ENCODE measurements at regions not wholly inside any gene's neighbourhood (a gene's known extent, or its start where the extent isn't known, plus 50 kb on each side); places are given as distances from the start of the nearest gene placed in this dataset.
A peak's percentile ranks its signal among the peaks of the same experiment; 100 is the strongest.

DNA sequence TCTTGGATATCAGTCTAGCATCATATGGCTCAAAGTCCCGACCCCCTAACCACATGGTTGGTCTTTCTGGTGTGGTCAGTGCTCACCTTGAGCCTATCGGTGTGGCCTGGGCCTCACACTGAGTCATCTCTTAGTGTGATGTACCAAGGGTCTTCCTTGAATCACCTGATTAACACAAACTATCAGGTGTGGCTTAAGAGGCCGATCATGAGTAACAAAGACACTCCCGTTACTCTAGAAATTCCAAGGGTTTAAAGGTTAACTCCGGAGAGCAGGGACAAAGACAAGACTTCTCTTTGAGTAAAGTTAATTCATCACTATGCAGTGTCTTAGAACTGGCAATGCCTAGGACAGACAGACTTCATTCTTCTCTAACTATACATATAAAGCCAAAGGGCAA, 52.3 kb upstream of the ARMC3 start:
- Histone ChIP-seq H3K9ac (ENCODE audit: low read length) (no peak overlapping the region), H3K36me3 (ENCODE audit: control insufficient read depth, insufficient read depth, low read length) (no peaks in the 10 kb centered on the region), H3K27me3 (ENCODE audit: control insufficient read depth, insufficient read depth, low read length) (no peaks in the 10 kb centered on the region), H3K27ac (ENCODE audit: low read depth, low read length) (no peak overlapping the region), H3K4me3 (ENCODE audit: low read length) (no peak overlapping the region), H3K4me1 (ENCODE audit: control insufficient read depth, insufficient read depth, low read length) (no peaks in the 10 kb centered on the region)

GRCh38 chr10:22874189-22874854, 53.5 kb upstream of the ARMC3 start:
- no peaks in the 10 kb centered on the region for H3K4me1 ChIP-seq (ENCODE audit: control insufficient read depth, insufficient read depth, low read length)
- H3K36me3 ChIP-seq (ENCODE audit: control insufficient read depth, insufficient read depth, low read length) = no peaks in the 10 kb centered on the region
- H3K27ac ChIP-seq (ENCODE audit: low read depth, low read length) = no peak overlapping the region
- no peaks in the 10 kb centered on the region for H3K27me3 ChIP-seq (ENCODE audit: control insufficient read depth, insufficient read depth, low read length)
- H3K9ac ChIP-seq (ENCODE audit: low read length) = no peak overlapping the region
- no peak overlapping the region for H3K4me3 ChIP-seq (ENCODE audit: low read length)

DNA sequence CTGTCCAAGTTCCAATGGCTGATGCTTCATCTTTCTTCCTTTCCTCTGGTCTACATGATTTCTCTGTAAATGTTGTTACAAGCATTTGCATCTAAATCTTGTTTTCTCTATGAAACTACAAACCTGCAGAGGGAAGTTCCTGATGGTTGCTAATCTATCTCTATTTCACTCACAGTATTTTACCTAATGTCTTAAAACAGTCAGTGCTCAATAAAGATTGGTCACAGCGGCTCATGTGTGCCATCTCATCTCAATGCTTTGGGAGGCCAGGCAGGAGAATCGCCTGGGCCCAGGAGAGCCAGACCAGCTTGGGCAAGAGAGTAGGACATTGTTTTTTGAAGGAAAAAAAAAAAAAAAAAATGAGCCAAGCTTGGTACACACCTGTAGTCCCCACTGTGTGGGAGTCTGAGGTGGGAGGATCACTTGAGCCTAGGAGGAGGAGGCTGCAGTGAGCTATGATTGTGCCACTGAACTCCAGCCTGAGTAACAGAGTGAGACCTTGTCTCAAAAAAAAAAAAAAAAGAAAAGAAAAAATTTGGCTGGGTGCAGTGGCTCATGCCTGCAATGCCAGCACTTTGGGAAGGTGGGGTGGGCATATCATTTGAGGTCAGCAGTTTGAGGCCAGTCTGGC, 71.3 kb upstream of the ARMC3 start:
- Histone ChIP-seq H3K4me1 (ENCODE audit: control insufficient read depth, insufficient read depth, low read length) (no peaks in the 10 kb centered on the region), H3K36me3 (ENCODE audit: control insufficient read depth, insufficient read depth, low read length) (no peaks in the 10 kb centered on the region), H3K9ac (ENCODE audit: low read length) (no peak overlapping the region), H3K27ac (ENCODE audit: low read depth, low read length) (no peak overlapping the region), H3K4me3 (ENCODE audit: low read length) (no peak overlapping the region), H3K27me3 (ENCODE audit: control insufficient read depth, insufficient read depth, low read length) (no peaks in the 10 kb centered on the region)

DNA sequence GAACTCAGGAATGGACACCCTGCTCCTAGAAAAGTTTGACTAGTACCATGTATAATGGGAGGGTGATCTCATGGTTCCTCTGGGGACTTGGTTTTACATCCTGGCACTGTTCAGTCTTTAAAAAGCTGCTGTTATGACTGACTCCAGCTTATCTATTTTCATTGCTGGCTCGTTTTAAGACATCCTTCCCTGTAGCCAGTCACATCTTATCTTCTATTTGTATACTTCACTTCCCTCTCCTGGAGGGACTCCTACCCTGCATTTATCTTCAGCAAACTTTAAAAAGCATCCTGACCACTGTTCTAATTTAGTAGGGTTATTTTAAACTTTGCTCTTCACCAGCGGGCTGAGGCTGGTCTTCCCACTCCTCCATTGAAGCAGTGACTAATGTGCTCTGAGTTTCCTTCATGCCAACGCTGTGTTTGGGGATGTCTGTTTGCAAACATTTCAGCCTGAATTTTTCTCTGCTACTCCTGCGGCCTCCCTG, 72.9 kb upstream of the ARMC3 start:
- Histone ChIP-seq H3K4me1 (ENCODE audit: control insufficient read depth, insufficient read depth, low read length) (no peaks in the 10 kb centered on the region), H3K27me3 (ENCODE audit: control insufficient read depth, insufficient read depth, low read length) (no peaks in the 10 kb centered on the region), H3K36me3 (ENCODE audit: control insufficient read depth, insufficient read depth, low read length) (no peaks in the 10 kb centered on the region), H3K4me3 (ENCODE audit: low read length) (no peak overlapping the region), H3K9ac (ENCODE audit: low read length) (no peak overlapping the region), H3K27ac (ENCODE audit: low read depth, low read length) (no peak overlapping the region)

DNA sequence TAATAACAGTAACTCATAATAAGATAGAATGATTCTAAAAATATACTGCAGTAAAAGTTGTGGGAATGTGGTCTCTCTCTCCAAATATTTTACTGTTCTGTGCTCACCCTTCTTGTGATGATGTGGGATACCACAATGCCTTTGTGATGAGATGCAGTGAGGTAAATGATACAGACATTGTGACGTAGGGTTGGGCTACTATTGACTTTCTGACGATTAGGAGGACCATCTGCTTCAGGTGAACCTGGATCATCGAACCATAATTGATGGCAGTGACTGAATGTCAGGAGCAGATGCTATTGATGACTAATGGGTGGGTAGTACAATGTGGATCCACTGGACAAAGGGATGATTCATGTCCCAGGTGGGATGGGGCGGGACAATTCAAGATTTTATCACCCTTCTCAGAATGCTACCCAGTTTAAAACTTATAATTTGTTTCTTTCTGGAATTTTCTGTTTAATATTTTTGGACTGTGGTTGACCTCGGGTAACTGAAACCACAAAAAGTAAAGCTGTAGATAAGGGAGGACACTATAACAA, 73.9 kb upstream of the ARMC3 start:
- H3K9ac ChIP-seq (ENCODE audit: low read length) = no peak overlapping the region
- no peaks in the 10 kb centered on the region for H3K36me3 ChIP-seq (ENCODE audit: control insufficient read depth, insufficient read depth, low read length)
- H3K4me1 ChIP-seq (ENCODE audit: control insufficient read depth, insufficient read depth, low read length) = peaks cover 4% of the 10 kb centered on the region
- no peaks in the 10 kb centered on the region for H3K27me3 ChIP-seq (ENCODE audit: control insufficient read depth, insufficient read depth, low read length)
- H3K4me3 ChIP-seq (ENCODE audit: low read length) = no peak overlapping the region
- H3K27ac ChIP-seq (ENCODE audit: low read depth, low read length) = no peak overlapping the region

GRCh38 chr10:22852712-22853353, 75.0 kb upstream of the ARMC3 start:
- no peak overlapping the region for H3K27ac ChIP-seq (ENCODE audit: low read depth, low read length)

DNA sequence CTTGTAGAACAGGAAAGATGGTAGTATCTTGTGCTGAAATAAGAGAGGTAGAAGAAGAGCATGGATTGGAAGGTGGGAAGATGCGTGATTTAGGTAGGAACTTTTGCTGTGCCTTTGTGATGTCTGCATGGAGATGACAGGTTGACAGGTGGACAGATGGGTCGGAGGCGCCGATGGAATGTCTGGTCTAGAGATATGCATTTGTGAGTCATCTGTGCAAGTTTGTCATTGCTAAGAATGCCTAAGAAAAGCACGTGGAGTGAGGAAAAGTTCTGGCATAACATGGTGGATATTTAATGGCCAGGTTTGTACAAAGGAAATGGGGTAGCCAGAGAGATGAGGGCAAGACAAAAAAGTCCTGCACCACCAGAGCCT, 76.0 kb upstream of the ARMC3 start:
- Histone ChIP-seq H3K27me3 (ENCODE audit: control insufficient read depth, insufficient read depth, low read length) (no peaks in the 10 kb centered on the region), H3K4me3 (ENCODE audit: low read length) (no peak overlapping the region), H3K36me3 (ENCODE audit: control insufficient read depth, insufficient read depth, low read length) (no peaks in the 10 kb centered on the region), H3K27ac (ENCODE audit: low read depth, low read length) (no peak overlapping the region), H3K9ac (ENCODE audit: low read length) (no peak overlapping the region), H3K4me1 (ENCODE audit: control insufficient read depth, insufficient read depth, low read length) (peaks cover 5% of the 10 kb centered on the region)

More at GRCh38 chr10:22852712-22853353, 75.0 kb upstream of the ARMC3 start:
- H3K4me1 ChIP-seq (ENCODE audit: control insufficient read depth, insufficient read depth, low read length) = peaks cover 5% of the 10 kb centered on the region
- no peaks in the 10 kb centered on the region for H3K36me3 ChIP-seq (ENCODE audit: control insufficient read depth, insufficient read depth, low read length)
- H3K9ac ChIP-seq (ENCODE audit: low read length) = no peak overlapping the region
- no peaks in the 10 kb centered on the region for H3K27me3 ChIP-seq (ENCODE audit: control insufficient read depth, insufficient read depth, low read length)
- no peak overlapping the region for H3K4me3 ChIP-seq (ENCODE audit: low read length)

GRCh38 chr10:22850541-22850940, 77.3 kb upstream of the ARMC3 start:
- H3K4me1 ChIP-seq (ENCODE audit: control insufficient read depth, insufficient read depth, low read length) = peaks cover 5% of the 10 kb centered on the region
- no peak overlapping the region for H3K4me3 ChIP-seq (ENCODE audit: low read length)
- H3K9ac ChIP-seq (ENCODE audit: low read length) = no peak overlapping the region
- H3K27me3 ChIP-seq (ENCODE audit: control insufficient read depth, insufficient read depth, low read length) = no peaks in the 10 kb centered on the region
- H3K27ac ChIP-seq (ENCODE audit: low read depth, low read length) = no peak overlapping the region
- H3K36me3 ChIP-seq (ENCODE audit: control insufficient read depth, insufficient read depth, low read length) = no peaks in the 10 kb centered on the region

GRCh38 chr10:22849077-22849805, 78.6 kb upstream of the ARMC3 start:
- Histone ChIP-seq H3K4me1 (ENCODE audit: control insufficient read depth, insufficient read depth, low read length) (peaks cover 5% of the 10 kb centered on the region), H3K9ac (ENCODE audit: low read length) (no peak overlapping the region), H3K4me3 (ENCODE audit: low read length) (peak overlapping the region; percentile 19), H3K27me3 (ENCODE audit: control insufficient read depth, insufficient read depth, low read length) (no peaks in the 10 kb centered on the region), H3K36me3 (ENCODE audit: control insufficient read depth, insufficient read depth, low read length) (no peaks in the 10 kb centered on the region), H3K27ac (ENCODE audit: low read depth, low read length) (peak overlapping the region; percentile 54)

- no peaks in the 10 kb centered on the region for H3K27me3 ChIP-seq (ENCODE audit: control insufficient read depth, insufficient read depth, low read length)
- H3K27ac ChIP-seq (ENCODE audit: low read depth, low read length) = no peak overlapping the region
- peaks cover 5% of the 10 kb centered on the region for H3K4me1 ChIP-seq (ENCODE audit: control insufficient read depth, insufficient read depth, low read length)
- H3K36me3 ChIP-seq (ENCODE audit: control insufficient read depth, insufficient read depth, low read length) = no peaks in the 10 kb centered on the region
- H3K9ac ChIP-seq (ENCODE audit: low read length) = no peak overlapping the region
- no peak overlapping the region for H3K4me3 ChIP-seq (ENCODE audit: low read length)
Measured at GRCh38 chr10:22848509-22848908, 79.3 kb upstream of the ARMC3 start.

DNA sequence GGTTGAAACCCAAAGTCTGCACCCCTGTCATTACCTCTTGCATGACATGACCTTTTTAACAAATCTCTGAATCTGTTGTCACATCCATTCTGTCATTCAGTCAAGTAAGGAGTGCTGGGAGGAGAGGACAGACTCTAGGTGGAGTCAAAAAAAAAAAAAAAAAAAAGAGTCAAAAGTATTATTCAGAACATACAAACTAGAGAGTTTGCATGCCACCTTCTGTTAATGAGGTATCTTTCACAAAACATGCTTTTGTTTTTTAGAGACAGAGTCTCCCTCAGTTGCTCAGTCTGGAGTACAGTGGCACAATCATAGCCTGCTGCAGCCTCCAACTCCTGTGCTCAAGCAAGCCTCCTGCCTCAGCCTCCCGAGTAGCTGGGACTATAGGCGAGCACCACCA, 81.6 kb upstream of the ARMC3 start:
- Histone ChIP-seq H3K36me3 (ENCODE audit: control insufficient read depth, insufficient read depth, low read length) (no peaks in the 10 kb centered on the region), H3K27ac (ENCODE audit: low read depth, low read length) (no peak overlapping the region), H3K9ac (ENCODE audit: low read length) (no peak overlapping the region), H3K27me3 (ENCODE audit: control insufficient read depth, insufficient read depth, low read length) (no peaks in the 10 kb centered on the region), H3K4me3 (ENCODE audit: low read length) (no peak overlapping the region), H3K4me1 (ENCODE audit: control insufficient read depth, insufficient read depth, low read length) (peaks cover 5% of the 10 kb centered on the region)

- Histone ChIP-seq H3K27ac (ENCODE audit: low read depth, low read length) (no peak overlapping the region), H3K4me1 (ENCODE audit: control insufficient read depth, insufficient read depth, low read length) (no peaks in the 10 kb centered on the region), H3K9ac (ENCODE audit: low read length) (no peak overlapping the region)
Measured at GRCh38 chr10:22839639-22840038, 88.2 kb upstream of the ARMC3 start.

More at GRCh38 chr10:22839639-22840038, 88.2 kb upstream of the ARMC3 start:
- H3K27me3 ChIP-seq (ENCODE audit: control insufficient read depth, insufficient read depth, low read length) = no peaks in the 10 kb centered on the region
- H3K4me3 ChIP-seq (ENCODE audit: low read length) = no peak overlapping the region
- no peaks in the 10 kb centered on the region for H3K36me3 ChIP-seq (ENCODE audit: control insufficient read depth, insufficient read depth, low read length)
